GM19395 (cell line): ENCODE measurements at regions not wholly inside any gene's neighbourhood (a gene's known extent, or its start where the extent isn't known, plus 50 kb on each side); places are given as distances from the start of the nearest gene placed in this dataset.

ENCODE experiments used
- ATAC-seq: cut with Tn5 transposase; IDR thresholded peaks from one replicate; pipeline ENCODE4 v1.9.1; 2021; ENCODE audit warnings: mild to moderate bottlenecking, moderate library complexity; ENCODE audit not compliant: unreplicated experiment

- no peak for ATAC-seq
Measured at GRCh38 chr6:168979254-168979653, 274.4 kb downstream of the THBS2 start.

- ATAC-seq, result no peak
Measured at GRCh38 chr6:168972128-168972527, 281.5 kb downstream of the THBS2 start.

GRCh38 chr6:168971549-168971948, 282.1 kb downstream of the THBS2 start:
- ATAC-seq, result no peak

- ATAC-seq, result no peak
Measured at GRCh38 chr6:168968801-168969200, 284.8 kb downstream of the THBS2 start.

- no peak for ATAC-seq
Measured at GRCh38 chr6:168968228-168968627, 285.4 kb downstream of the THBS2 start.

GRCh38 chr6:168967281-168967925, 286.2 kb downstream of the THBS2 start:
- ATAC-seq, result no peak

- no peak for ATAC-seq
Measured at GRCh38 chr6:168964138-168964835, 289.4 kb downstream of the THBS2 start.

GRCh38 chr6:168962886-168963285, 290.8 kb downstream of the THBS2 start:
- no peak for ATAC-seq

GRCh38 chr6:168961264-168961656, 292.4 kb downstream of the THBS2 start:
- ATAC-seq, result no peak

- ATAC-seq, result no peak
Measured at GRCh38 chr6:168960551-168961263, 292.9 kb downstream of the THBS2 start.

- ATAC-seq, result no peak
Measured at GRCh38 chr6:168959696-168960095, 293.9 kb downstream of the THBS2 start.

- ATAC-seq, result peak; percentile 78
Measured at GRCh38 chr6:168956884-168957730, 296.5 kb downstream of the THBS2 start.

GRCh38 chr6:168956141-168956838, 297.4 kb downstream of the THBS2 start:
- peak; percentile 20 for ATAC-seq

GRCh38 chr6:168953461-168953860, 300.2 kb downstream of the THBS2 start:
- ATAC-seq, result no peak

GRCh38 chr6:168951217-168951616, 302.4 kb downstream of the THBS2 start:
- no peak for ATAC-seq

GRCh38 chr6:168950858-168951214, 302.8 kb downstream of the THBS2 start:
- ATAC-seq, result no peak

GRCh38 chr6:168949981-168950857, 303.4 kb downstream of the THBS2 start:
- ATAC-seq, result no peak

GRCh38 chr6:168948990-168949531, 304.6 kb downstream of the THBS2 start:
- no peak for ATAC-seq

GRCh38 chr6:168948002-168948401, 305.6 kb downstream of the THBS2 start:
- ATAC-seq, result no peak
